ENCODE measurements at regions not wholly inside any gene's neighbourhood (a gene's known extent, or its start where the extent isn't known, plus 50 kb on each side); places are given as distances from the start of the nearest gene placed in this dataset.
A peak's percentile ranks its signal among the peaks of the same experiment; 100 is the strongest.

GRCh38 chr13:64934569-64935362 lies 2295.4 kb downstream of the PCDH9 start:
- no peak overlapping the region for H3K27ac Mint-ChIP-seq
- H3K9me3 Mint-ChIP-seq, result no peaks in the 10 kb centered on the region
- H3K4me1 Mint-ChIP-seq, result no peaks in the 10 kb centered on the region
- no peak for DNase-seq
- H3K27me3 Mint-ChIP-seq (ENCODE audit: low read depth, poor library complexity), result peaks cover 3% of the 10 kb centered on the region
- no peak overlapping the region for H3K4me3 Mint-ChIP-seq
- TF ChIP-seq CTCF (IDR thresholded peaks at IDR 0.05), result no peak
- H3K36me3 Mint-ChIP-seq (ENCODE audit: low read depth), result no peaks in the 10 kb centered on the region

DNA sequence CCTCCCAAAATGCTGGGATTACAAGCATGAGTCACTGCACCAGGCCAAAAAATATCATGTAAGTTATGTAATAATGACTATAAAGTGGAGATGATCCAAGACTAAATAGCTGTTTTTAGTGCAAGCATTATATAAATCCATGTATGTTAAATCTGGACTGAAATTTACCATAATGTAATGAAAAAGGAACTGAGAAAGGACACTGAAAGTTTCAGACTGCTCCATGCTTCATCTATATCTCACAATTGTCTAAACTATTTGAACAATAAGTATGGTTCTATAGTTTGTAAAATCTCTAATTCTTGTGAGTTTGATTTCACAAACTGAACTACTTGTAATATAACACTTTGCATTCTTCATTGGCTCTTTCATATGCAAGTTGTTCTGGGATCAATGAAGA lies 2299.5 kb downstream of the PCDH9 start:
- Mint-ChIP-seq H3K4me3 (no peak overlapping the region), H3K36me3 (ENCODE audit: low read depth) (no peaks in the 10 kb centered on the region), H3K9me3 (no peaks in the 10 kb centered on the region), H3K4me1 (no peaks in the 10 kb centered on the region), H3K27ac (no peak overlapping the region), H3K27me3 (ENCODE audit: low read depth, poor library complexity) (peaks cover 3% of the 10 kb centered on the region)
- DNase-seq, result no peak
- TF ChIP-seq CTCF (IDR thresholded peaks at IDR 0.05), result no peak

DNA sequence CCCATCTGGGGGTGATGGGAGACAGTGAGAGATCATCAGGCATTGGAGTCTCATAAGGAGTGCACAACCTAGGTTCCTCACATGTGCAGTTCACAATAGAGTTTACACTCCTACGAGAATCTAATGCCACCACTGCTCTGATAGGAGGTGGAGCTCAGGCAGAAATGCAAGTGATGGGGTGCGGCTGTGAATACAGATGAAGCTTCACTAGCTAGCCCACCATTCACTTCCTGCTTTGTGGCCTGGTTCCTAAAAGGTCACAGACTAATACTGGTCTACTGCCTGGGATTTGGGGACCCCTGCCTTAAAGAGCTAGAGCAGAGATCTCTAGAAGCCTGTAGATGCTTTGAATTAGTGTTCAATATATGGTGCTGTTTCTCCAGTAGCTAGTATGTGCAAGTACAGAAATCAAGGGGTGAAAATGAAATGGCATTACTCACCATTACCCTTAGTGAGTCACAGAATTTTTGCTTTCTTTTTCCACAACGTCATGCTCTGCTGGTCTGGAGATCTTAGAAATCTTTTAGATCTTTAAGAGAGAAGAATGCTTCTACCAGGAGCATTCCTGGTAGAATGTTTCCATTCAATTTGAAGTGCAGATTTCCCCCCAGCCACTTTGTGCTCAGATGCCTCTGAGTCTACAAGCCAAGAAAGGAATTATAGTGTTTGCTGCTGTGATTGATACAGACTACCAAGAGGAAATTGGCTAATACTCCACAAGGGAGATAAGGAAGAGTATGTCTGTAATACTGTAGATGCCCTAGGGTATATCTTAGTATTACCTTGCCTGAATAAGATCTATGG lies 2301.2 kb downstream of the PCDH9 start:
- Mint-ChIP-seq H3K27me3 (ENCODE audit: low read depth, poor library complexity) (peaks cover 3% of the 10 kb centered on the region), H3K4me1 (no peaks in the 10 kb centered on the region), H3K36me3 (ENCODE audit: low read depth) (no peaks in the 10 kb centered on the region), H3K27ac (no peak overlapping the region), H3K9me3 (no peaks in the 10 kb centered on the region), H3K4me3 (no peak overlapping the region)
- DNase-seq, result no peak
- no peak for TF ChIP-seq CTCF (IDR thresholded peaks at IDR 0.05)

DNA sequence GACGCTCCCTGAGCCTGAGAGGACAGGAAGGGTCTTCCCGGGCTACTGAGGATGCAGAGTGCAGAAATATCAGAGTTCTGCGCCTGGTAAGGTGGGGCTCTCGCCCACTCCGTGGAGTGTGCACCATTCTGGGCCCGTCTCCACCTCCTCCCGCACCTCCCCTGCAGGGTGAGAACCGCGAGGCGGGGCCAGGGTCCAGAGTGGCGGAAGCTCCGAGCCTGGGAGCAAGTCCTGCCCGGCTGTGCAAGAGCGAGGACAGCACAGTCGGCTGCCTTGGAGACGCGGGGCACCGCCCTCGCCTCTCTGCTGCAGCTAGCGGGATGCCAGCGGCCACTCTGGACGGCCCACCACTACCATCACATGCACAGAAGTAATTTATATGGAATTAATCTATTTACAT lies 2304.4 kb downstream of the PCDH9 start:
- no peaks in the 10 kb centered on the region for H3K4me1 Mint-ChIP-seq

GRCh38 chr13:64925284-64925683 lies 2304.9 kb downstream of the PCDH9 start:
- peak; percentile 67 for DNase-seq
- no peaks in the 10 kb centered on the region for H3K9me3 Mint-ChIP-seq
- no peaks in the 10 kb centered on the region for H3K36me3 Mint-ChIP-seq (ENCODE audit: low read depth)
- H3K4me1 Mint-ChIP-seq, result no peaks in the 10 kb centered on the region
- TF ChIP-seq CTCF (IDR thresholded peaks at IDR 0.05), result no peak
- peaks cover under 1% of the 10 kb centered on the region for H3K27me3 Mint-ChIP-seq (ENCODE audit: low read depth, poor library complexity)
- H3K27ac Mint-ChIP-seq, result no peak overlapping the region
- H3K4me3 Mint-ChIP-seq, result no peak overlapping the region

More for the DNA sequence above, 2304.4 kb downstream of the PCDH9 start:
- Mint-ChIP-seq H3K27me3 (ENCODE audit: low read depth, poor library complexity) (peaks cover 3% of the 10 kb centered on the region), H3K36me3 (ENCODE audit: low read depth) (no peaks in the 10 kb centered on the region), H3K9me3 (no peaks in the 10 kb centered on the region), H3K4me3 (no peak overlapping the region), H3K27ac (no peak overlapping the region)
- TF ChIP-seq CTCF (IDR thresholded peaks at IDR 0.05), result no peak
- no peak for DNase-seq
